ENCODE measurements at regions not wholly inside any gene's neighbourhood (a gene's known extent, or its start where the extent isn't known, plus 50 kb on each side); places are given as distances from the start of the nearest gene placed in this dataset.

GRCh38 chr12:78340406-78340805 is 509.7 kb downstream of the NAV3 start (continued):
- TF ChIP-seq, protein P1, sequence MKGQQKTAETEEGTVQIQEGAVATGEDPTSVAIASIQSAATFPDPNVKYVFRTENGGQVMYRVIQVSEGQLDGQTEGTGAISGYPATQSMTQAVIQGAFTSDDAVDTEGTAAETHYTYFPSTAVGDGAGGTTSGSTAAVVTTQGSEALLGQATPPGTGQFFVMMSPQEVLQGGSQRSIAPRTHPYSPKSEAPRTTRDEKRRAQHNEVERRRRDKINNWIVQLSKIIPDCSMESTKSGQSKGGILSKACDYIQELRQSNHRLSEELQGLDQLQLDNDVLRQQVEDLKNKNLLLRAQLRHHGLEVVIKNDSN (IDR thresholded peaks at IDR 0.05; ENCODE audit: borderline replicate concordance, low read depth): no peak
- TF ChIP-seq SMC3 (IDR thresholded peaks at IDR 0.05; ENCODE audit: low read depth, low read length): no peak
- TF ChIP-seq RAD21 (IDR thresholded peaks at IDR 0.05; ENCODE audit: low read length): no peak
- TF ChIP-seq EZH2phosphoT487 (IDR thresholded peaks at IDR 0.05; ENCODE audit: borderline replicate concordance, low read depth): no peak
- no peak for TF ChIP-seq MXI1 (IDR thresholded peaks at IDR 0.05; ENCODE audit: low read depth, low read length)
- no peak for TF ChIP-seq IRF3 (IDR thresholded peaks at IDR 0.05; ENCODE audit: low read depth, low read length)

DNA sequence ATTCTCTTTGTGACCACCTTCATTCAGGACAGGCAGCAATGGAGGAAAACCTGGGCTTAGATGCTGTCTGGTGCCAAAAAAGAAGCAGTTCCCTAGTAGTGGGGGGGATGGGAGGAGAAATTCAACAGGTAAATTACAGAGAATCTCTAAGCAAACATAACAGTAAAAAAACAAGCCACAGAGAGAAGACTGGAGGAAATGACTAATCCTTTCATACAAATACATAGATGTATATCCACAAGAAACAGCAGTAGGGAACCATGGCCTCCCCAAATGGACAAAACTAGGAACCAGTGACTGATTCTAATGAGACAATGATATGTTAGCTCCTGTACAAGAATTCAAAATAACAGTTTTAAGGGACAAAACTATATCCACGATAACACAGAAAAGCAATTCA is 513.0 kb downstream of the NAV3 start:
- DNase-seq: no peak
- Histone ChIP-seq H3K79me2 (ENCODE audit: insufficient read depth) (no peaks in the 10 kb centered on the region), H3K27ac (ENCODE audit: low read depth in 2 of 2, low read length in 1 of 2) (no peak overlapping the region), H3K9me2 (no peaks in the 10 kb centered on the region), H4K20me1 (ENCODE audit: insufficient read depth) (no peaks in the 10 kb centered on the region), H3K4me3 (ENCODE audit: low read depth in 2 of 2, low read length in 1 of 2) (no peak overlapping the region), H3K27me3 (ENCODE audit: insufficient read depth) (no peaks in the 10 kb centered on the region), H2AFZ (ENCODE audit: low read depth) (0 out of 2 replicates have a peak overlapping the region, but pooled peaks have one; percentile 26), H3K4me2 (no peak overlapping the region), H3K9me3 (peaks cover 5% of the 10 kb centered on the region; the same call in 1 of the 2 replicates), H3F3A (replicated peaks; ENCODE audit: insufficient read depth) (no peaks in the 10 kb centered on the region), H3K36me3 (replicated peaks in 1 of 2; ENCODE audit: control insufficient read depth in 1 of 2, insufficient read depth in 2 of 2, low read length in 1 of 2) (no peaks in the 10 kb centered on the region), H3K9ac (no peak overlapping the region), H3K4me1 (ENCODE audit: control insufficient read depth in 1 of 2, insufficient read depth in 2 of 2, low read depth in 1 of 2, low read length in 1 of 2) (no peaks in the 10 kb centered on the region)
- POLR2A ChIA-PET: no interaction called here
- CTCF ChIA-PET: no interaction called here
- TF ChIP-seq EP300 (IDR thresholded peaks at IDR 0.05; ENCODE audit: borderline replicate concordance in 1 of 2, low read depth in 1 of 2, low read length in 1 of 2) (no peak), PBX3 (IDR thresholded peaks at IDR 0.05) (no peak), MAX (IDR thresholded peaks at IDR 0.05; ENCODE audit: low read depth) (no peak), IRF3 (IDR thresholded peaks at IDR 0.05; ENCODE audit: low read depth, low read length) (no peak), TAF1 (IDR thresholded peaks at IDR 0.05; ENCODE audit: borderline replicate concordance, low read depth, low read length) (no peak), CHD2 (IDR thresholded peaks at IDR 0.05; ENCODE audit: low read length, partially characterized antibody) (no peak), ZBTB33 (IDR thresholded peaks at IDR 0.05; ENCODE audit: borderline replicate concordance, low read depth) (no peak), RCOR1 (IDR thresholded peaks at IDR 0.05; ENCODE audit: low read length) (no peak), EZH2phosphoT487 (IDR thresholded peaks at IDR 0.05; ENCODE audit: borderline replicate concordance, low read depth) (no peak), YY1 (IDR thresholded peaks at IDR 0.05; ENCODE audit: low read depth) (no peak), FOXM1 (IDR thresholded peaks at IDR 0.05; ENCODE audit: low read depth) (no peak), TCF12 (IDR thresholded peaks at IDR 0.05) (no peak), FOSL2 (IDR thresholded peaks at IDR 0.05; ENCODE audit: borderline replicate concordance, low read depth) (no peak), GATA2 (CRISPR knock-in tag; IDR thresholded peaks at IDR 0.05) (no peak), SMC3 (IDR thresholded peaks at IDR 0.05; ENCODE audit: low read depth, low read length) (no peak)
- TF ChIP-seq, protein P1 (IDR thresholded peaks at IDR 0.05; ENCODE audit: borderline replicate concordance, low read depth): no peak
- TF ChIP-seq, protein P2, sequence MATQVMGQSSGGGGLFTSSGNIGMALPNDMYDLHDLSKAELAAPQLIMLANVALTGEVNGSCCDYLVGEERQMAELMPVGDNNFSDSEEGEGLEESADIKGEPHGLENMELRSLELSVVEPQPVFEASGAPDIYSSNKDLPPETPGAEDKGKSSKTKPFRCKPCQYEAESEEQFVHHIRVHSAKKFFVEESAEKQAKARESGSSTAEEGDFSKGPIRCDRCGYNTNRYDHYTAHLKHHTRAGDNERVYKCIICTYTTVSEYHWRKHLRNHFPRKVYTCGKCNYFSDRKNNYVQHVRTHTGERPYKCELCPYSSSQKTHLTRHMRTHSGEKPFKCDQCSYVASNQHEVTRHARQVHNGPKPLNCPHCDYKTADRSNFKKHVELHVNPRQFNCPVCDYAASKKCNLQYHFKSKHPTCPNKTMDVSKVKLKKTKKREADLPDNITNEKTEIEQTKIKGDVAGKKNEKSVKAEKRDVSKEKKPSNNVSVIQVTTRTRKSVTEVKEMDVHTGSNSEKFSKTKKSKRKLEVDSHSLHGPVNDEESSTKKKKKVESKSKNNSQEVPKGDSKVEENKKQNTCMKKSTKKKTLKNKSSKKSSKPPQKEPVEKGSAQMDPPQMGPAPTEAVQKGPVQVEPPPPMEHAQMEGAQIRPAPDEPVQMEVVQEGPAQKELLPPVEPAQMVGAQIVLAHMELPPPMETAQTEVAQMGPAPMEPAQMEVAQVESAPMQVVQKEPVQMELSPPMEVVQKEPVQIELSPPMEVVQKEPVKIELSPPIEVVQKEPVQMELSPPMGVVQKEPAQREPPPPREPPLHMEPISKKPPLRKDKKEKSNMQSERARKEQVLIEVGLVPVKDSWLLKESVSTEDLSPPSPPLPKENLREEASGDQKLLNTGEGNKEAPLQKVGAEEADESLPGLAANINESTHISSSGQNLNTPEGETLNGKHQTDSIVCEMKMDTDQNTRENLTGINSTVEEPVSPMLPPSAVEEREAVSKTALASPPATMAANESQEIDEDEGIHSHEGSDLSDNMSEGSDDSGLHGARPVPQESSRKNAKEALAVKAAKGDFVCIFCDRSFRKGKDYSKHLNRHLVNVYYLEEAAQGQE (IDR thresholded peaks at IDR 0.05; ENCODE audit: low read depth, low read length): no peak
- 2% methylated on average over 1 of the region's 1 CpG for WGBS (ENCODE audit: low lambda C conversion rate)
